ENCODE measurements at regions not wholly inside any gene's neighbourhood (a gene's known extent, or its start where the extent isn't known, plus 50 kb on each side); places are given as distances from the start of the nearest gene placed in this dataset.

DNA sequence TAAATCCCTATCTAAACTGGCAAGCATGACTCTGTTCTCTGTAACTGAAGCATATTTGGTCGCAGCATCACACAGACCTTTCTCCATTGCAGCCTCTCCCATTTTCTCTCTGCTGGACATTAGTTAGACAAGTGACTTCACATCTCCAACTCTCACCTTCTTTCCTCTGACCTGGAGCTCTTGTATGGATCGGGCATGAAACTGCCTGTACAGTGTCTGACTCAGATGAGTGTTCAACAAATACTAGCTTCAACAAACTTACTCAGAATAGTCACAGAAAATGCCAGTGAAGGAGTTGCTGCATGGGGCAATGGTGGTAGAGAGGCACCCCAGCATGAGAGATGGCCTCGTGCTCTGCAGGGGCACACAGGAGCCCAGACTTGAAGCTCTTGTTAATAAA is 104.7 kb upstream of the COPS8 start:
- Histone ChIP-seq H3K27me3 (ENCODE audit: control insufficient read depth, insufficient read depth, low read length) (no peaks in the 10 kb centered on the region), H3K4me3 (ENCODE audit: low read length) (no peak overlapping the region), H3K9me3 (ENCODE audit: control insufficient read depth, low read depth, low read length) (no peaks in the 10 kb centered on the region), H3K36me3 (ENCODE audit: control insufficient read depth, low read depth, low read length) (no peaks in the 10 kb centered on the region), H3K4me1 (ENCODE audit: control insufficient read depth, low read depth, low read length) (no peaks in the 10 kb centered on the region), H3K9ac (ENCODE audit: low read length) (no peak overlapping the region), H3K27ac (ENCODE audit: low read length) (no peak overlapping the region)

DNA sequence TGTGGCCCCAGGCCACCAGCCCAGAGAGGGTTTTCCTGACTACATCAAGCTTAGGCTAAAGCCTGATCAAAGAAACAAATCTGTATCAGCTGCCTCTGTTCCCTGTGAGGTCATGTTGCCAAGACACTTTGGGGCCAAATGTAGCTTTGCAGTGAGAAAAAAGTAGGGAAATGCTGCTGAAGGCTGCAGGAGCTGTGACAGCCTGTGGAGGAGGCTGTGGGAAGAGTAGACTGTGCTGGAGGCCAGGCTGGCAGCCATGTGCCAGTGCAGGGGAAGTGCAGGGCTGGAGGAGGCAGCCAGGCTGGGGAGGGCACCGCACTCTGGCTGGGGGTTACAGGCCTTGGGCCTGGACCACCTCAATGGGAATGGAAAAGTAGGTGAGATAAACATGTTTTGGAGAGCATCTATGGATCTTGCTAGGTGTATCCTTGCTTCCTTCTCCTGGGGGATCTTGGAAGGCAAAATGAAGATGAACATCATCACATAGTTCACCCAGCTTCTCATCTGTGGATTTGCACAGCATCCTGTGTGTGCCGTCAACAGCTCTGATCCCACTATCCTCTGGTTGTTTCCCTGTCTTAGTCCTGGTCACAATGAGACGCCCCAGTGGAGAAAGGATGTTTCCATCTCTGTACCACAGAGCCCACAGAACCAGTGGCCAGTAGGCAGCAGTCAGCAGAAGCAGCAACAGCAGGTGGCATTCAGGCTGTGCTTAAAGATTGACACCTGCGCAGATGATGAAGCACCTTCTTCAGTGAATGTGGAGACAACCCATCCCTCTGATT is 103.8 kb upstream of the COPS8 start:
- H3K9ac ChIP-seq (ENCODE audit: low read length): no peak overlapping the region
- H3K27me3 ChIP-seq (ENCODE audit: control insufficient read depth, insufficient read depth, low read length): no peaks in the 10 kb centered on the region
- no peaks in the 10 kb centered on the region for H3K4me1 ChIP-seq (ENCODE audit: control insufficient read depth, low read depth, low read length)

DNA sequence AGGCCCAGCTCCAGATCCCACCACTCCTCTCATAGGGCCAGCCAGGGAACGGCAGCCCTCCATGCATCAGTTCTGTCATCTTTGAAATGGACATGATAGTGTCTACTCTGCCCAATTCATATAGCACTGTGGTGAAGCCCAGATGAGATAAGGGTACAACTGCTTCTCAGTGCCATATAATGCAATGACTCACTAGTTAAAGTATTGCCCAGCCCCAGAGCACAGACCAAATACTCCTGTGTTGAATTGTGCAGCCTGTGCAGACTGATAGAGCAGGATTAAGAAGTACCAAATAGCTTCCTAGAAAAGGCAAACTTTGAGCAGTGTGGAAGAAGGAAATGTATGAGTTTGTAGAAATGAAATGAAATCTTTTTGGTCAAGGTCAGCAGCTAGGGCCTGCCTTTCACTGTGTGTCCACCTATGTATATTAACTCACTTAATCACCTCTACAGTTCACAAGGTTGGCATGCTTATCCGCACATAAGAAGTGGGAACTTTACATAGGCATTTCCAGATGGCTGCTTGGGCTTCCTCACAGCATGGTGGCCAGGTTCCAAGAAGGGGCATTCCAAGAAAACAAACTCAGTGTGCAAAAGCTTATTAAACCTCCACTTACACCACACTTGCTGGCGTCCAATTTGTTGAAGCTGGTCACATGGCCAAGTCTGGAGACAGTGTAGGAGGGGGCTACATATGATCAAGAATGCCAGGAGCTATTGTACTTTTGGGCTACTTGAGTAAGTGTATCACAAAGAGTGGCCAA is 102.8 kb upstream of the COPS8 start:
- H3K9me3 ChIP-seq (ENCODE audit: control insufficient read depth, low read depth, low read length): no peaks in the 10 kb centered on the region
- no peak overlapping the region for H3K27ac ChIP-seq (ENCODE audit: low read length)
- H3K36me3 ChIP-seq (ENCODE audit: control insufficient read depth, low read depth, low read length): no peaks in the 10 kb centered on the region
- H3K9ac ChIP-seq (ENCODE audit: low read length): no peak overlapping the region
- H3K4me1 ChIP-seq (ENCODE audit: control insufficient read depth, low read depth, low read length): no peaks in the 10 kb centered on the region
- H3K4me3 ChIP-seq (ENCODE audit: low read length): no peak overlapping the region
- H3K27me3 ChIP-seq (ENCODE audit: control insufficient read depth, insufficient read depth, low read length): no peaks in the 10 kb centered on the region

More for the DNA sequence above, 103.8 kb upstream of the COPS8 start:
- Histone ChIP-seq H3K9me3 (ENCODE audit: control insufficient read depth, low read depth, low read length) (no peaks in the 10 kb centered on the region), H3K4me3 (ENCODE audit: low read length) (no peak overlapping the region), H3K27ac (ENCODE audit: low read length) (no peak overlapping the region), H3K36me3 (ENCODE audit: control insufficient read depth, low read depth, low read length) (no peaks in the 10 kb centered on the region)

DNA sequence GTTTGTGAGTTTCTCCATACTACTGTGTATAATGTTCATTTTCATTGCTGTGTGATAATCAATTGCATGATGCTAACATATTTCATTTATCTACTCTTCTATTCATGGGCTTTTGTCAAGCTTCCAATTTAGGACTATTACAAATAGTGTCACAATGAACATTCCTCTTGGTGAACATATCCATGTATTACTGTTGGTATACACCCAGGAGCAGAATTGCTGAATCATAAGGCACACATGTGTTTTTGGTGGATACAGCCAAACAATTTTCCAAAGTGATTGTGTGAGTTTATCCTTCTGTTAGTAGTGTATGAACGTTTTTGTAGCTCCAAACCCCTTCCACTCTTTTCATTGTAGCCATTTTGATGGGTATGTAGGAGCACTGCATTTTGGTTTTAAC is 101.6 kb upstream of the COPS8 start:
- H3K36me3 ChIP-seq (ENCODE audit: control insufficient read depth, low read depth, low read length): no peaks in the 10 kb centered on the region
- H3K9ac ChIP-seq (ENCODE audit: low read length): no peak overlapping the region
- H3K27ac ChIP-seq (ENCODE audit: low read length): no peak overlapping the region
- H3K27me3 ChIP-seq (ENCODE audit: control insufficient read depth, insufficient read depth, low read length): no peaks in the 10 kb centered on the region
- H3K4me3 ChIP-seq (ENCODE audit: low read length): no peak overlapping the region
- H3K4me1 ChIP-seq (ENCODE audit: control insufficient read depth, low read depth, low read length): no peaks in the 10 kb centered on the region
- no peaks in the 10 kb centered on the region for H3K9me3 ChIP-seq (ENCODE audit: control insufficient read depth, low read depth, low read length)

DNA sequence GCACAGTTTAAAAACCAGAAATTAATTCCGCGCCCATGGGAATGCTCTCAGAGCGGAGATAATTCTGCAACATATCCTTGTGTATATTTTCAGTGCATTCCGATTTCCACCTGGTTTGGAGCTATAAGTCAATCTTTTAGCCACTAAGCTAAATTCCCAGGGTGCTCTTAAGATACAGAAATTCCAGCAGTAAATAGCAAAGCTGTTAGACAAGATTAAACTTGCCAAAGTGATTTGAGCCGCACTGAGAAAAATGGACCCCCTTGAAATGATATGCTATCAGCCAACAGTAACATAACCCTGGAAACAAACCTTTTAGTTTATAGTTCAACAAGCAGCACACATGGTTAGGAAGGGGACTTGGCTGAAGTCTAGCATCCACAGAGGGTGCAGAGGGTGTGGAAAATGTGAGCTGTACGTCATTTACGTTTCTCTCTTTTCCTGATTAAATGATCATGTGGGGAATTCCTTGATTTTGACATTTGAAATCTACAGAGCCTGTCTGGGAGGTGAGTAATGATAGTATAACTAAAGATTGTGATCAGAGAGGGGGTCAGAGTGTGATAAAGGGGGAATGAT is 99.8 kb upstream of the COPS8 start:
- no peaks in the 10 kb centered on the region for H3K4me1 ChIP-seq (ENCODE audit: control insufficient read depth, low read depth, low read length)
- H3K9me3 ChIP-seq (ENCODE audit: control insufficient read depth, low read depth, low read length): no peaks in the 10 kb centered on the region
- H3K36me3 ChIP-seq (ENCODE audit: control insufficient read depth, low read depth, low read length): no peaks in the 10 kb centered on the region
- H3K27ac ChIP-seq (ENCODE audit: low read length): no peak overlapping the region
- no peak overlapping the region for H3K9ac ChIP-seq (ENCODE audit: low read length)
- H3K27me3 ChIP-seq (ENCODE audit: control insufficient read depth, insufficient read depth, low read length): no peaks in the 10 kb centered on the region
- H3K4me3 ChIP-seq (ENCODE audit: low read length): no peak overlapping the region

DNA sequence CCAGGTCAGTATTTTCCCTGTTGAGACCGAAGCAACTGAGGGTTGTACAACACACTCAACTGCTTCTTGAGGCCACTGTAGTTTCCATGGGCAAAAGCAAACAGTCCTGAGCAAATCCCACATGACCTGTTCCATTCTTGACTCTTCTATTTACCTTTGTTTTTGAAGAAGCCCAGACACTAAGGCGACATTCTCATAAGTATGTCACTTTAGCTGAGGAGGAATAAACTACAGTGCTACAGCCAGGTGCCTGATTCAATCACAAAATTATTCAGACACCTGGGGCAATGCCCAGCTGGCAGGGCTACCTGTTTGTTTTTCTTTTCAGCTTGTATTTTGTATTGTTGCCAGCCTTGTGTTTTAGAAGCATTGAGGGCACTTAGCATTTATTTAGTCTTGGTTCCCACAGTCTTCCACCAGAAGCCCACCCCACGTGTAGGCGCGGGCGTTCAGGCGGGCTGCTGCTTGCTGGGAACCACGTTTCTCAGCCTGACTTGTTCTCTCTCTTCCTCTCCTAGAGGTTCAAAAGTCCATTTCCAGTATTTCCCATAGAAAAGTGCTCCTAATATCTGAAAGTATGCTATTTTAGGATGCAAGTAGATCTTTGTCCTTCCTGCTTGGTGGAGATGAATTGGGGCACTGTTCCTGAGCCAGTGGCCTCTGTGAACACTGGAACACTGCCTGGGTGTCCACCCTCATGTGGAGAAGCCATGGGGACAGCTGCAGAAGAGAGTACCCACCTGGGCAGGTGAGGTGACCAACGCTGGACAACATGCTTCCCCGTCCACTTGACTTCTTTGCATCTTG is 99.0 kb upstream of the COPS8 start:
- Histone ChIP-seq H3K9me3 (ENCODE audit: control insufficient read depth, low read depth, low read length) (no peaks in the 10 kb centered on the region), H3K4me1 (ENCODE audit: control insufficient read depth, low read depth, low read length) (no peaks in the 10 kb centered on the region), H3K27me3 (ENCODE audit: control insufficient read depth, insufficient read depth, low read length) (no peaks in the 10 kb centered on the region), H3K4me3 (ENCODE audit: low read length) (no peak overlapping the region), H3K27ac (ENCODE audit: low read length) (no peak overlapping the region), H3K36me3 (ENCODE audit: control insufficient read depth, low read depth, low read length) (no peaks in the 10 kb centered on the region), H3K9ac (ENCODE audit: low read length) (no peak overlapping the region)

DNA sequence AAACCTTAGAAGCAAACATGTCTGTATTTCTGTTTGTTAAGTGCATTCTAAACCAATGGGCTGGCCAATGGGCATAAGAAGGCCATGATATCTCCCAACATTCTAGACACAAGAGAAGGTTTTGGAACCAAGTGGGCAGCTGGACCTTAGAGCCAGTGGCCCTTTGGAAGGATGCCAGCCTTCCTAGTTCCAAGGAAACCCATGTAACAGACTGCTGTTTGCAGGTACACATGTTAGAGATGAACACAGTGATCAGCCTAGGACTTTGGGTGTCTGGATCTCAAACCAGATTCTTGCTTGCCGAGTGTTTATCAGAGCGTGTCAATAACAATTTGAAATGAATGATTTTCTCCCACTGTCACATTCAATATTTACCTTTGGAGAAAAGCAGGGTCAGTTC is 97.5 kb upstream of the COPS8 start:
- Histone ChIP-seq H3K4me1 (ENCODE audit: control insufficient read depth, low read depth, low read length) (no peaks in the 10 kb centered on the region), H3K36me3 (ENCODE audit: control insufficient read depth, low read depth, low read length) (no peaks in the 10 kb centered on the region), H3K9ac (ENCODE audit: low read length) (no peak overlapping the region), H3K27ac (ENCODE audit: low read length) (no peak overlapping the region), H3K27me3 (ENCODE audit: control insufficient read depth, insufficient read depth, low read length) (no peaks in the 10 kb centered on the region), H3K4me3 (ENCODE audit: low read length) (no peak overlapping the region), H3K9me3 (ENCODE audit: control insufficient read depth, low read depth, low read length) (no peaks in the 10 kb centered on the region)

DNA sequence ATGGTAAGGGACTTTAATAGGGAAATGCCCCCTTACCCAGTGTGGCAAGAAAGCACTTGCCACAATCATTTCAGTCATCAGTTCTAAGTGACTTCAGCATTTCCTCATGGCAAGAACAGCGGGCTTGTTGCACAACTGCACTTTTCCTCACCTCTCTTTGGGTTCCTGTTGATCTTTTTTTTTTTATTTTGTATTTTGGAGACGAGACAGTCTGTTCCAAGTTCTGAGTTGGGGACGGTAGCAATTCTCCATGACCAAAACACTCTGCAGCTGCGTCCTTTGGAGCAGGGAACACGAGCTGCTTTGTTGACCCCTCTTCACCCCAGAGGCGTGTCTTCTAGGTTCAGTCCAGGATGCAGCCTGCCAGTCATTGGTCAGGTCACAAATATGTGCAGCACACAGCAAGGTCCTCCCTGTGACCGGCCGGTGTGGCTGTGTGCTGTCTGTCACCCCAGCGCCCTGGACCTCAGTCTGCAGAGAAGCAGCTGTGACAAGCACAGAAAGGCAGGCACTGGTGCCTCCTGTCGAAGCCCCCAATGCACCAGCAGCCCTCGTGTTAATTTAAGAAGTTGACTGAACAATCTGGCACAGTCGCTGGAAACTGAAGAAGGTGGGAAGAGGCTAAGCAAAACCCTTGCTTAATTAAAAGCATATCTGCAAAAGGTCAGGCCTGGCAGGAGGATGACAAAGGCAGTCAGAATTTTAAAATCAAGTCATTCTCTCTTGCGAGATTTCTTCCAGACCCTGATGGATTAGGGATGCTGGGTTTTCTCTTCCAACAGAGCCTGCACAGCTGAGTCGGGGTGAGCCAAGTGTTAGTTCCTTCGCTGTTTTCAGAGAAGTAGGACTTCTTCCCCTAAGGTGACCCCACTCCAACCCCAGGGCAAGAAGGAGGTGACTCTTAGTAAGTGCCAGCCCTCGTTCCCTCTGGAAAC is 96.7 kb upstream of the COPS8 start:
- Histone ChIP-seq H3K9me3 (ENCODE audit: control insufficient read depth, low read depth, low read length) (no peaks in the 10 kb centered on the region), H3K27ac (ENCODE audit: low read length) (no peak overlapping the region), H3K27me3 (ENCODE audit: control insufficient read depth, insufficient read depth, low read length) (no peaks in the 10 kb centered on the region)

DNA sequence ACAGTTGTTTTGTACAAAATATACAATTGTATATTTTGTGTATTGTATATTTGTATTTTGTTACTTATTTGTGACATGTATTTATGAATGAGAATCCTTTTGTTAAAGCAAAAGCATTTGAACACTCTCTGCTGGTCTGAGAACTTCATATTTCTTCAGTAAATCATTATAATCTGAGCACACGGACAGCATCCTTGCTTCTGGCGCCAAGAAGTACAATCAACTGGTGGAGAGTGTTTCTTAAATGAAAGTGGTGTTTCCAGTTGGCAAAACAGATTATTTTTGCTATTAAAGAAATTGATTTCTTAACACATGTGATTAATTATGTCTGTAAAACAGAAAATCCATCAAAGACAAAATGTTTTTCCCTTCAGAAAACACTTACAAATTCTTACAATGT is 95.1 kb upstream of the COPS8 start:
- no peak overlapping the region for H3K4me3 ChIP-seq (ENCODE audit: low read length)
- H3K9me3 ChIP-seq (ENCODE audit: control insufficient read depth, low read depth, low read length): no peaks in the 10 kb centered on the region
- no peaks in the 10 kb centered on the region for H3K27me3 ChIP-seq (ENCODE audit: control insufficient read depth, insufficient read depth, low read length)
- H3K9ac ChIP-seq (ENCODE audit: low read length): no peak overlapping the region
- no peak overlapping the region for H3K27ac ChIP-seq (ENCODE audit: low read length)
- peaks cover 6% of the 10 kb centered on the region for H3K4me1 ChIP-seq (ENCODE audit: control insufficient read depth, low read depth, low read length)
- no peaks in the 10 kb centered on the region for H3K36me3 ChIP-seq (ENCODE audit: control insufficient read depth, low read depth, low read length)

More for the DNA sequence above, 96.7 kb upstream of the COPS8 start:
- no peak overlapping the region for H3K4me3 ChIP-seq (ENCODE audit: low read length)
- H3K9ac ChIP-seq (ENCODE audit: low read length): no peak overlapping the region
- no peaks in the 10 kb centered on the region for H3K4me1 ChIP-seq (ENCODE audit: control insufficient read depth, low read depth, low read length)
- H3K36me3 ChIP-seq (ENCODE audit: control insufficient read depth, low read depth, low read length): no peaks in the 10 kb centered on the region

DNA sequence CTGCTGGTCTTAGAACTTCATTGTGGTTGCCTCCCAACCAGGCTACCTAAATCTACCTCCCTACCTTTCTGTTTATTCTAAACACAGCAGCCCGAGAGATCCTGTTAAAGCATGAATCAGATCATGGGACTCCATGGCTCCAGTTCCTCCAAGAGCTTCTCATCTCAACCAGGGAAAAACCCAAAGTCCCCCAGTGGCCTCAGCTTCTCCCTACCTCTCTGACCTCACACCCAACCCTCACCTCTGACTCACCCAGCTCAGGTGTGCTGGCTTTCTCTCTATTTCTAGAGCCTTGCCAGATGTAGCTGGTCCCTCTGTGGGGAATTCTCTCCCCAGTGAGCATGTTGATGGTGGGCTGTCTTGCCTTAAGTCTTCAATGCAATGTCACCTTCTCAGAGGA is 93.8 kb upstream of the COPS8 start:
- no peak overlapping the region for H3K9ac ChIP-seq (ENCODE audit: low read length)
- H3K4me3 ChIP-seq (ENCODE audit: low read length): no peak overlapping the region
- H3K4me1 ChIP-seq (ENCODE audit: control insufficient read depth, low read depth, low read length): peaks cover 16% of the 10 kb centered on the region
- H3K9me3 ChIP-seq (ENCODE audit: control insufficient read depth, low read depth, low read length): no peaks in the 10 kb centered on the region
- no peaks in the 10 kb centered on the region for H3K36me3 ChIP-seq (ENCODE audit: control insufficient read depth, low read depth, low read length)
- H3K27me3 ChIP-seq (ENCODE audit: control insufficient read depth, insufficient read depth, low read length): no peaks in the 10 kb centered on the region
- no peak overlapping the region for H3K27ac ChIP-seq (ENCODE audit: low read length)
